K562 (cell line): ENCODE measurements at regions not wholly inside any gene's neighbourhood (a gene's known extent, or its start where the extent isn't known, plus 50 kb on each side); places are given as distances from the start of the nearest gene placed in this dataset.

Experiments
- ATAC-seq: fragments of 200-7000 bp; cut with Tn5 transposase; 3 replicates; pipeline ENCODE4 v1.9.1; 2020; ENCODE audit warnings: moderate library complexity
- BruUV-seq: library from RNA; stranded (reverse); fragments of 400-500 nt; replicated peaks from 2 replicates; lab custom pipeline; 2021; lab: Mats Ljungman, UMichigan
- CTCF ChIA-PET: fragments of 300-600 bp; formaldehyde crosslinking; extraction: SDS; loops from one replicate; lab custom pipeline; 2021; ENCODE audit warnings: low intra/inter-chr PET ratio; lab: Yijun Ruan, JAX
- POLR2A ChIA-PET: fragments of 300-600, 350-650 bp; sonication (Branson Sonifier 250); formaldehyde crosslinking; extraction: SDS; loops from one replicate; lab custom pipeline; 2021; ENCODE audit warnings: antibody characterized with exemption, inconsistent platforms; lab: Yijun Ruan, JAX
- DNase-seq, 4 experiments: peaks; one replicate each; pipeline versions ENCODE4 v3.0.0 to v3.0.0-alpha.2; 2011 to 2018; ENCODE audit warnings: low spot score in 3 of 4, mixed read lengths in 3 of 4; ENCODE audit errors: extremely low read depth in 1 of 4
- FAIRE-seq: peaks from 2 replicates; lab custom pipeline; 2011; peaks lifted over from hg19 to GRCh38; lab: Jason Lieb, UNC
- H2AFZ ChIP-seq: 2 replicates; pipeline ENCODE4 v1.6.0; 2011; ENCODE audit warnings: low read depth, low read length, control low read depth, inconsistent platforms
- H3K27ac ChIP-seq: fragments of 200-600 bp; 3 replicates; pipeline ENCODE4 v1.8.0; 2011; ENCODE audit warnings: low read depth, mild to moderate bottlenecking, control low read depth, inconsistent platforms, low read length, moderate library complexity, mixed read lengths; ENCODE audit errors: extremely low read depth
- H3K27me3 ChIP-seq, 2 experiments: fragments of 300-600 bp in 1 of 2; 2 replicates in 1 of 2; 3 replicates in 1 of 2; pipeline versions ENCODE4 v1.6.0 to v1.8.0; 2011; ENCODE audit warnings: inconsistent platforms in 2 of 2, low read length in 2 of 2, mild to moderate bottlenecking in 1 of 2, mixed read lengths in 1 of 2, moderate library complexity in 1 of 2; ENCODE audit not compliant: control insufficient read depth in 2 of 2, insufficient read depth in 2 of 2
- H3K36me3 ChIP-seq: fragments of 300-600 bp; 3 replicates; pipeline ENCODE4 v1.8.0; 2011; ENCODE audit warnings: mild to moderate bottlenecking, low read length, inconsistent platforms; ENCODE audit not compliant: control insufficient read depth, insufficient read depth
- H3K4me1 ChIP-seq, 2 experiments: fragments of 200-600 bp in 1 of 2; replicated peaks in 1 of 2; 2 replicates in 1 of 2; 3 replicates in 1 of 2; pipeline versions ENCODE4 v1.5.1 to v1.8.0; 2011; ENCODE audit warnings: inconsistent platforms in 2 of 2, low read length in 2 of 2, mild to moderate bottlenecking in 1 of 2, mixed read lengths in 1 of 2, moderate library complexity in 1 of 2; ENCODE audit not compliant: control insufficient read depth in 2 of 2, insufficient read depth in 2 of 2
- H3K4me2 ChIP-seq: 2 replicates; pipeline ENCODE4 v1.6.1; 2011; ENCODE audit warnings: low read length, control low read depth, inconsistent platforms, mixed read lengths; ENCODE audit not compliant: insufficient read depth
- H3K4me3 ChIP-seq: fragments of 200-600 bp; sonication (generic), shearing (Covaris generic); 2 replicates; pipeline ENCODE4 v1.5.1; 2016; ENCODE audit warnings: control low read depth, inconsistent platforms
- H3K79me2 ChIP-seq: fragments of 200-600 bp; 3 replicates; pipeline ENCODE4 v1.8.0; 2011; ENCODE audit warnings: low read length, inconsistent platforms; ENCODE audit not compliant: control insufficient read depth, insufficient read depth
- H3K9ac ChIP-seq, 2 experiments: 2 replicates each; pipeline versions ENCODE4 v1.6.0 to v1.6.1; 2011; ENCODE audit warnings: low read depth in 2 of 2, low read length in 2 of 2, control low read depth in 1 of 2, inconsistent platforms in 1 of 2, mild to moderate bottlenecking in 1 of 2, mixed read lengths in 1 of 2; ENCODE audit not compliant: insufficient read depth in 1 of 2
- H3K9me1 ChIP-seq: one replicate; pipeline ENCODE4 v1.6.0; 2011; ENCODE audit warnings: inconsistent platforms, mild to moderate bottlenecking, low read length, moderate library complexity; ENCODE audit not compliant: control insufficient read depth, insufficient read depth
- H3K9me3 ChIP-seq: replicated peaks from 2 replicates; pipeline ENCODE4 v1.5.1; 2011; ENCODE audit warnings: low read depth, low read length, inconsistent platforms; ENCODE audit not compliant: control insufficient read depth, insufficient read depth
- H4K20me1 ChIP-seq: replicated peaks from 2 replicates; pipeline ENCODE4 v1.6.1; 2011; ENCODE audit warnings: low read length, inconsistent platforms, mixed read lengths; ENCODE audit not compliant: control insufficient read depth, insufficient read depth
- ADNP ChIP-seq: fragments of 200-800 bp; sonication (Bioruptor generic); IDR thresholded peaks from 2 replicates; pipeline ENCODE4 v1.6.1; 2016; ENCODE audit warnings: missing genetic modification characterization, missing compliant biosample characterization
- GMEB1 ChIP-seq: fragments of 250-450 bp; sonication (Bioruptor Pico); IDR thresholded peaks from 2 replicates; pipeline ENCODE4 v1.4.0; 2020; ENCODE audit warnings: mild to moderate bottlenecking
- KLF16 ChIP-seq: IDR thresholded peaks from 2 replicates; pipeline ENCODE4 v1.6.1; 2016; ENCODE audit warnings: antibody characterized with exemption
- ZBTB1 ChIP-seq: sonication (generic); formaldehyde crosslinking; IDR thresholded peaks from 2 replicates; pipeline ENCODE4 v1.8.1; 2023; ENCODE audit warnings: missing genetic modification reagents, low read depth, mild to moderate bottlenecking, borderline replicate concordance
- ZNF668 ChIP-seq: fragments of 250-450 bp; sonication (Bioruptor Pico); IDR thresholded peaks from 2 replicates; pipeline ENCODE4 v1.8.0; 2022; ENCODE audit warnings: mild to moderate bottlenecking, inconsistent platforms
- WGBS: fragments of 100-300 bp; shearing (Covaris generic); methylation state at CpG from one replicate; pipeline ENCODE4 v1.1.6; 2016; ENCODE audit warnings: low coverage, mixed read lengths; ENCODE audit not compliant: insufficient coverage; ENCODE audit errors: missing lambda C conversion rate; 5-methylcytosine and 5-hydroxymethylcytosine counted together
- in situ Hi-C: fragments of 300-500 bp; cut with MboI; formaldehyde crosslinking; loops from 4 replicates; pipeline ENCODE4 v1.15.0; 2018; ENCODE audit warnings: inconsistent platforms, mixed read lengths
- intact Hi-C: fragments of 100-400 bp; cut with micrococcal nuclease; formaldehyde crosslinking; loops from 2 replicates; pipeline ENCODE4 v1.14.2; 2022
- TF ChIP-seq, protein P1 (sequence below), 2 experiments: fragments of 450-650 bp in 1 of 2; sonication (generic) in 1 of 2; formaldehyde crosslinking in 1 of 2; IDR thresholded peaks in 1 of 2; conservative IDR thresholded peaks in 1 of 2; 2 replicates each; pipeline versions ENCODE4 v1.6.1 to v1.8.1; 2016 to 2023; ENCODE audit warnings: mild to moderate bottlenecking in 2 of 2, moderate library complexity in 2 of 2, inconsistent platforms in 1 of 2, missing genetic modification reagents in 1 of 2
- TF ChIP-seq, protein P2 (sequence below), 2 experiments: fragments of 450-650 bp in 1 of 2; sonication (generic) in 1 of 2; formaldehyde crosslinking; conservative IDR thresholded peaks; 2 replicates each; pipeline versions ENCODE4 v1.4.0 to v1.8.1; 2020 to 2022; ENCODE audit warnings: mild to moderate bottlenecking in 1 of 2, missing genetic modification reagents in 1 of 2
- TF ChIP-seq, protein P3 (sequence below): IDR thresholded peaks from 2 replicates; pipeline ENCODE4 v1.6.1; 2014; ENCODE audit warnings: antibody characterized with exemption

DNA sequence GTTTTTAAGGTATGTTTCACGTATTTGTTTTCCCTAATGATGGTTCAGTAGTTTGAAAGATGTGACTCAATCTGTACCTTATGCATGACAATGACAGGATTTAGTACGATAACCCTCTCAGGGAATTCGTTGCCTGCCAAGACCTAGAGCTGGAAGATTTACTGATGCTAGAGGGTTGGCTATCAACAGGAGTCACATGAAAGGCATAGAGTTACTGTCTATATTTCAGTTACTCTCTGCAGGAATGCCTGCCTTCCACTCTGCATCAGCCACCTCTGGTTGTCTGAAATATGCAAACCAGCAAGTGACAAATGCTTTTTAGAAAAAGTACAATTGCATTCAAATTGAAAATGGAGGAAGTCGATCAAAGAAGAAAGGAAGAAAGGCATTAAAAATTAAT, 276.3 kb upstream of the RAG2 start:
- Histone ChIP-seq H3K4me3 (no peak overlapping the region), H3K9me1 (no peaks in the 10 kb centered on the region)

More for the DNA sequence above, 276.3 kb upstream of the RAG2 start:
- FAIRE-seq (no peak), ATAC-seq (no peak), DNase-seq (no peak)
- no peaks in the 10 kb centered on the region for H3K9me3 ChIP-seq
- H3K9ac ChIP-seq = no peak overlapping the region
- no peaks in the 10 kb centered on the region for H3K4me1 ChIP-seq
- no peak overlapping the region for H3K4me2 ChIP-seq
- ChIA-PET POLR2A (no interaction called here), CTCF (interaction anchor here (0.8 kb wide), 1 partner anchor 11 kb away, joined by 3 read pairs; no protein-coding TSS in a partner anchor)
- no peaks in the 10 kb centered on the region for H3K36me3 ChIP-seq
- H4K20me1 ChIP-seq = no peaks in the 10 kb centered on the region
- no peak overlapping the region for H2AFZ ChIP-seq
- 0% methylated on average over 4 of the region's 4 CpGs for WGBS
- BruUV-seq = no TSS peak
- in situ Hi-C loops = no loop called here
- H3K27ac ChIP-seq = no peak overlapping the region
- no peaks in the 10 kb centered on the region for H3K27me3 ChIP-seq
- no peaks in the 10 kb centered on the region for H3K79me2 ChIP-seq
- TF ChIP-seq, protein P1, sequence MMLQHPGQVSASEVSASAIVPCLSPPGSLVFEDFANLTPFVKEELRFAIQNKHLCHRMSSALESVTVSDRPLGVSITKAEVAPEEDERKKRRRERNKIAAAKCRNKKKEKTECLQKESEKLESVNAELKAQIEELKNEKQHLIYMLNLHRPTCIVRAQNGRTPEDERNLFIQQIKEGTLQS (IDR thresholded peaks at IDR 0.05) = no peak
- TF ChIP-seq, protein P1 (CRISPR knock-in tag; conservative IDR thresholded peaks at IDR 0.05) = no peak
- TF ChIP-seq ZNF668 (CRISPR knock-in tag) = no peak
- TF ChIP-seq ADNP (tag) = no peak
- TF ChIP-seq GMEB1 (CRISPR knock-in tag) = no peak
- TF ChIP-seq, protein P2, sequence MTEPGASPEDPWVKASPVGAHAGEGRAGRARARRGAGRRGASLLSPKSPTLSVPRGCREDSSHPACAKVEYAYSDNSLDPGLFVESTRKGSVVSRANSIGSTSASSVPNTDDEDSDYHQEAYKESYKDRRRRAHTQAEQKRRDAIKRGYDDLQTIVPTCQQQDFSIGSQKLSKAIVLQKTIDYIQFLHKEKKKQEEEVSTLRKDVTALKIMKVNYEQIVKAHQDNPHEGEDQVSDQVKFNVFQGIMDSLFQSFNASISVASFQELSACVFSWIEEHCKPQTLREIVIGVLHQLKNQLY (CRISPR knock-in tag; conservative IDR thresholded peaks at IDR 0.05) = no peak
- no peak for TF ChIP-seq KLF16
- TF ChIP-seq ZBTB1 (CRISPR knock-in tag) = no peak
- TF ChIP-seq, protein P3, sequence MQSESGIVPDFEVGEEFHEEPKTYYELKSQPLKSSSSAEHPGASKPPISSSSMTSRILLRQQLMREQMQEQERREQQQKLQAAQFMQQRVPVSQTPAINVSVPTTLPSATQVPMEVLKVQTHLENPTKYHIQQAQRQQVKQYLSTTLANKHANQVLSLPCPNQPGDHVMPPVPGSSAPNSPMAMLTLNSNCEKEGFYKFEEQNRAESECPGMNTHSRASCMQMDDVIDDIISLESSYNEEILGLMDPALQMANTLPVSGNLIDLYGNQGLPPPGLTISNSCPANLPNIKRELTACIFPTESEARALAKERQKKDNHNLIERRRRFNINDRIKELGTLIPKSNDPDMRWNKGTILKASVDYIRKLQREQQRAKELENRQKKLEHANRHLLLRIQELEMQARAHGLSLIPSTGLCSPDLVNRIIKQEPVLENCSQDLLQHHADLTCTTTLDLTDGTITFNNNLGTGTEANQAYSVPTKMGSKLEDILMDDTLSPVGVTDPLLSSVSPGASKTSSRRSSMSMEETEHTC = no peak
- TF ChIP-seq, all 486 proteins: peak for 0
- intact Hi-C loops = no loop called here
